ENCODE measurements at regions not wholly inside any gene's neighbourhood (a gene's known extent, or its start where the extent isn't known, plus 50 kb on each side); places are given as distances from the start of the nearest gene placed in this dataset.

DNA sequence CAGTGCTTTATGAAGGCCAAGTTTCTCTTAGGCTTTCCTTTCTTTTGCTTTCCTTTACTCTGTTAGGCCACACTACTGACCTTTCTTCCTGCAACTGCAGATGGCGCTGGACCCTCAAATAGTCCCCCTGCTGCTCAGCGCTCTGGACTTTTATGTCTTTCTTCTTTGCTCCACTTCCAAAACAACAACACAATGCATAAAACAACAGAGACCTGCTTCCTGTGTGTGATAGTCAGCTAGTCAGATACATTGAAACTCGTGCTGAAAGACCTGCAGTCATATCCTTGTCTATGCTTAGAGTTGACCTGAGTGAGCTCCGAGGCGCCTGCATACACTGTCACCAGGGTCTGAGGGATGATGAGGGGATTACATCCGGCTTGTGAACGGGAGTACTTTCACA, 108.9 kb upstream of the TEX13D start:
- ATAC-seq (ENCODE audit: low read depth) = peak; percentile 73
- Mint-ChIP-seq H3K27me3 (no peaks in the 10 kb centered on the region), H3K9me3 (no peaks in the 10 kb centered on the region), H3K4me3 (peak overlapping the region; percentile 25), H3K4me1 (peaks cover 29% of the 10 kb centered on the region), H3K36me3 (peaks cover 1% of the 10 kb centered on the region), H3K27ac (peak overlapping the region; percentile 66)
- DNase-seq = no peak
- POLR2A ChIA-PET = no interaction called here

DNA sequence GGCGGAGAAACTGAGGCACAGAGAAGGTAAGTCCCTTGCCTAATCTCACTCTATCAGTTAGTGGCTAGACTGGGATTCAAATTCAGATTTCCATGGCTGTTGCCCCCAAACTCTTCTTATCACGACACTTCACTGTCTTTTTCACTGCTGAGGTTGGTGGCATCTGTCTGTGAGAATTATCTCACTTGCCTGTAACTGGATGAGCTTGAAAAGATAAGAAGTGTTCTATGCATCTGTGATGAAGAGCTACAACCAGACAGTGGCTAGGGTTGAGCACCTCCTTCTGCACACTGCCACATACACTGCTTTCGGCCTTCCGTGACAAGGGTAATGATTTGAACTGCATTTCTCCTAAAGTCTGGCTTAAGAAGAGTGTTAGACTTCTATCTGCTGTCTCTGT, 107.9 kb upstream of the TEX13D start:
- Mint-ChIP-seq H3K9me3 (no peaks in the 10 kb centered on the region), H3K36me3 (peaks cover 1% of the 10 kb centered on the region), H3K4me3 (no peak overlapping the region), H3K27ac (no peak overlapping the region), H3K4me1 (peaks cover 19% of the 10 kb centered on the region), H3K27me3 (no peaks in the 10 kb centered on the region)
- POLR2A ChIA-PET = no interaction called here
- ATAC-seq (ENCODE audit: low read depth) (no peak), DNase-seq (no peak)

DNA sequence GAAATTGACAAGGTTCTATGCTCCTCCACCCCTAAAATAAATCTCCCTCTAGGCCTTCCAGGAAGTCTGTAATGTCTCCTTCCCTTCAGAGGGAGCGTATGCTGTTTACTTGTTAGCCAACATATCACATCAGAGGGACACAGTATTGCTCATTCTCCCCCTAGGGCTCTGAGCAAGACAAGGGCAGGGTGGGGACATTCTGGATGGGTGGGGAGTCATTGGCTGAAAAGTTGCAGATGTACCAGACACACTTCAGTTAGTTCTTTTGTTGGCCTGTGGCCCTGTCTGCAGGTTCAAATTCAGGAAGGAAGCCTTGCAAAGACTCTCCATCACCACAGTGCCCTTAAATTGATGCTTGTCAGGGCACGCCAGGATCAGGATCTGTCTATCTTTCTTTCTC, 106.3 kb upstream of the TEX13D start:
- H3K27ac Mint-ChIP-seq = no peak overlapping the region
- H3K4me3 Mint-ChIP-seq = no peak overlapping the region
- H3K27me3 Mint-ChIP-seq = no peaks in the 10 kb centered on the region
- POLR2A ChIA-PET = no interaction called here
- H3K9me3 Mint-ChIP-seq = no peaks in the 10 kb centered on the region
- H3K4me1 Mint-ChIP-seq = peaks cover 13% of the 10 kb centered on the region
- DNase-seq (no peak), ATAC-seq (ENCODE audit: low read depth) (peak; percentile 37)
- H3K36me3 Mint-ChIP-seq = peaks cover 1% of the 10 kb centered on the region

DNA sequence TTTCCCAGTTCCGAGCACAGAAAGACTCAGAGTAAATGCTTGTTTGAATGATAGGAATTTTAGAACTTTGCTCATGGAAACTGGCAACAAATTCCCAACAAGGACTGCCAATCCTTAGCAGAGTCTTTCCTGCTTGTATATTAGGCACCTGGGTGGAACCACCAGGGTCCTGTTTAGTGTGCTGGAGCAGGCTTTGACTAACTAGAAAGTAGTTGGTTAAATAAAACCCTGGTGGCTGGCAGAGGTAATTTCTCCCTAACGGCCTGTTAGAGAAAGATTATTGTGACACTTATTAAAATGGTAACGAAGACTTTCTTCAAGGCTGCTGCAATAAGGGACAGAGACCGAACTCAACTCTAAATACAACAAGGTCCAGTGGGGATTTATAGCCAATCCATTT, 103.6 kb upstream of the TEX13D start:
- no peak overlapping the region for H3K27ac Mint-ChIP-seq
- peaks cover 1% of the 10 kb centered on the region for H3K36me3 Mint-ChIP-seq
- POLR2A ChIA-PET = no interaction called here
- DNase-seq (no peak), ATAC-seq (ENCODE audit: low read depth) (no peak)
- H3K4me3 Mint-ChIP-seq = no peak overlapping the region
- H3K9me3 Mint-ChIP-seq = no peaks in the 10 kb centered on the region
- no peaks in the 10 kb centered on the region for H3K27me3 Mint-ChIP-seq
- H3K4me1 Mint-ChIP-seq = peaks cover 11% of the 10 kb centered on the region

DNA sequence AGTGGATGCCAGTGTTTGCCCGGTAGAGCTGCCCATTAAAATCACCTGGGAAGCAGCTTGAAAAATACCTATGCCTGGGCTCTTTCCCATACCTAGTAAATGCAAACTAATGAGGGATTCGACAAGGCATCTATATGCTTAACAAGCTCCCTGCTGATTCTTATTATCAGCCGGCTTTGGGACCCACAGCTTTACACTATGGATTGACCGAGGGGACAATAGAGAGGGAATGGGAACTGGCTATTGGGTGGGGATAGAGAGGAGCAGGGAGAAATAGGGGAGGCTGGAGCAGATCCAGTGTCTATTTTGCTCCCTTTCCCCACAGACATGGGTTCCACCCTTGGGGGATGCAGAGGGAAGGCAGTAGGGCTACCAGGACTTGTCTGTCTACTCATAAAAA, 103.1 kb upstream of the TEX13D start:
- DNase-seq = no peak
- POLR2A ChIA-PET = no interaction called here
- no peaks in the 10 kb centered on the region for H3K27me3 Mint-ChIP-seq
- ATAC-seq (ENCODE audit: low read depth) = no peak
- no peak overlapping the region for H3K4me3 Mint-ChIP-seq
- H3K36me3 Mint-ChIP-seq = peaks cover 1% of the 10 kb centered on the region
- H3K9me3 Mint-ChIP-seq = no peaks in the 10 kb centered on the region
- H3K27ac Mint-ChIP-seq = no peak overlapping the region
- H3K4me1 Mint-ChIP-seq = peaks cover 11% of the 10 kb centered on the region

DNA sequence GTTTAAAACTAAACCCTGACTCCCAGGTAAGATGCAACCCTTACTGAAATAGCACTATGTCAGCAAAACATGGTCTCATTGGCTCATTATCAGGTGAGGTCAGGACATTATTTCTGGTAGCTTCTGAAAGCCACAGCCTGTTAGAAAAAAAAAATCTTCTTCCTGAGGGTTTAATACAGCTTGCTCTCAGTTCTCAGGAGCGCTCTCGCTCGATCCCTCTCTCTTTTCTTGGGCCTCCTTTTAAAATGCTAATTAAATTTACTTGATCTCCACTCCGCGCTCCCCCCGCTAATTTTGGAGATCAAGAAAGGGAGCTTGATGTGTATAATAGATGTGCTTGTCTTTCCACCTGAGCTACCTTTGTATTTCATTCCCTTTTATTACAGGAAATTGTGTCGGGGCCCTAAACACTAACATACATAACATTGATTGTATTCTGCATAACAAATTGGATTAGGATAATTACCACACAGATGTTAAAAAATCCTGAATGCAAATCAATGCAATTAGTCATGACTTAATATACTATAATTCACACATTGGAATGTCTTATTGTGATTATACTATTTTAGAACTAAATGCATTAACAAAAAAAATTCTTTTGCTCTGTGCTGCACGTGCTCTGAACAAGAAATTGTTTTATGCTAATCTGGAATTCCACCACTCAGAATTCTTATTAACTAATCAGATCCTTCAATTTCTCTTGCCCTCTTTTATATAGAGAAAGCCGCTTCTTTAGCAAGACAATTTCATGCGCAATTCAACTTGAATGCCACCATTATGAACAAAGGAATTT, 101.6 kb upstream of the TEX13D start:
- POLR2A ChIA-PET = no interaction called here
- ATAC-seq (ENCODE audit: low read depth) (no peak), DNase-seq (no peak)
- Mint-ChIP-seq H3K4me1 (peaks cover 13% of the 10 kb centered on the region), H3K4me3 (no peak overlapping the region), H3K36me3 (peaks cover 3% of the 10 kb centered on the region), H3K9me3 (no peaks in the 10 kb centered on the region), H3K27me3 (no peaks in the 10 kb centered on the region), H3K27ac (no peak overlapping the region)

DNA sequence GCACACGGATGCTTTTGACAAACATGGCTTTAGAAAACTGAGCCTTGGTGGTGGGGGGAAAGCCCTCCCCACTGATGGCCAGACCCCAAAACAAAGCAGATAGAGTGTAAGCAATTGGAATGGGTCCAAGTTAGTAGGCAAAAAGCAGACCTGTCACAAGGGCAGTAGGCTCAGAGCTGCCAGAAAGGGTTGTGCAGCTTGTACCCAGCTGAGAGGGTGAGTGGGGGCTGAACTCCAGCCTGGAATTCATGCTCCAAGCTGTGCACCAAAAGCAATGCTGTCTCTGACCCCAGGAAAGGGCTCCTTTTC, 101.1 kb upstream of the TEX13D start:
- H3K9me3 Mint-ChIP-seq = no peaks in the 10 kb centered on the region
- peaks cover 3% of the 10 kb centered on the region for H3K36me3 Mint-ChIP-seq
- POLR2A ChIA-PET = no interaction called here
- no peak overlapping the region for H3K4me3 Mint-ChIP-seq
- DNase-seq = no peak
- no peak for ATAC-seq (ENCODE audit: low read depth)
- no peaks in the 10 kb centered on the region for H3K27me3 Mint-ChIP-seq
- no peak overlapping the region for H3K27ac Mint-ChIP-seq
- H3K4me1 Mint-ChIP-seq = peaks cover 12% of the 10 kb centered on the region

DNA sequence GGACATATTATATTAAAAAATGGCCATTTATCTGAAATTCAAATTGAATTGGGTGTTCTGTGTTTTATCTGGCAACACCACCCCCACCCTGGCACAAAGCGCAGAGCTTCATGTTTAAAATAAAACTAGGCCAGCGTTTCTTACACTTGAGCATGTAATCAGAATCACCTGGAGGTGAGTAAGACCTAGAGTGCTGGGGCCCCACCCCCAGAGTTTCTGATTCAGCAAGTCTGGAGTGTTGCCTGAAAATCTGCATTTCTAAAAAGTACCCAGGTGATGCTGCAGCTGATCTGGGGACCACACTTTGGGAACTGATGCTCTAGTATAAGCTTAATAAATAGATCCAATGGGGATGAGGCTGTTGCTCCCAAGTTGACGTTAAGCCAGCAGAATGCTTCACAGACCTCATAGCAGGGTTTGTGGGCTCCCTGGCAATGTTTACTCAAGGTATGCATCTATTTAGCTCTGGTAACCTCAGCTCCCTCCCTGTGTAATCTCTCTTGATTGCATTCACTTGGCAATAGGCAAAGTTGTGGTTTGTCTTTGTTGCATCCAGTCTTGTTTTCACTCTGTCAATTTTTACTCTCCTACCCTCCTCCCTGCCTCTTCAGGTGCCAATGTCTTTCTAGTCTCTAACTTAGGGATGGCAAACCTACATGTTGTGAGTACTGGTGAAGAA, 99.8 kb upstream of the TEX13D start:
- POLR2A ChIA-PET = no interaction called here
- no peak overlapping the region for H3K4me3 Mint-ChIP-seq
- no peak overlapping the region for H3K27ac Mint-ChIP-seq
- H3K4me1 Mint-ChIP-seq = peaks cover 11% of the 10 kb centered on the region
- H3K9me3 Mint-ChIP-seq = no peaks in the 10 kb centered on the region
- ATAC-seq (ENCODE audit: low read depth) = no peak
- DNase-seq = no peak
- H3K27me3 Mint-ChIP-seq = no peaks in the 10 kb centered on the region
- H3K36me3 Mint-ChIP-seq = peaks cover 4% of the 10 kb centered on the region

DNA sequence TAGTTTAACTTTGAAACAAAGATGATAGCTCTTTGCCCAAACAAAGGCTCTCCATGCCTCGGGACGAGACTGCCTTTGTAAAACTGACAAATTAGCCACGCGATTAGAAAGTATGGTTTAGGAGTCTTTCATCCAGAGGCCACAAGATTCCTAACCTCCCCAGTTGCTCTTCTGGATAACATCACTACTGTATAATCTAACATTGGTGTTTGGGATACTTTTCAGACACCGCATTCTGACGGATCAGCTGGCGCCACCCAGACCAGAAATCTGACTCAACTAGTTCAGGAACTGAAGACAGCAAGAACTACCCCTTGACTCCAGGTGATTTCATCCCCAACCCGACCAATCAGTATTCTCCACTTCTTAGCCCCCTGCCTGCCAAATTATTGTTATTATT, 98.1 kb upstream of the TEX13D start:
- Mint-ChIP-seq H3K36me3 (peaks cover 3% of the 10 kb centered on the region), H3K9me3 (no peaks in the 10 kb centered on the region), H3K27me3 (no peaks in the 10 kb centered on the region), H3K4me1 (peaks cover 20% of the 10 kb centered on the region), H3K4me3 (no peak overlapping the region), H3K27ac (no peak overlapping the region)
- POLR2A ChIA-PET = no interaction called here
- ATAC-seq (ENCODE audit: low read depth) = no peak
- DNase-seq = no peak

DNA sequence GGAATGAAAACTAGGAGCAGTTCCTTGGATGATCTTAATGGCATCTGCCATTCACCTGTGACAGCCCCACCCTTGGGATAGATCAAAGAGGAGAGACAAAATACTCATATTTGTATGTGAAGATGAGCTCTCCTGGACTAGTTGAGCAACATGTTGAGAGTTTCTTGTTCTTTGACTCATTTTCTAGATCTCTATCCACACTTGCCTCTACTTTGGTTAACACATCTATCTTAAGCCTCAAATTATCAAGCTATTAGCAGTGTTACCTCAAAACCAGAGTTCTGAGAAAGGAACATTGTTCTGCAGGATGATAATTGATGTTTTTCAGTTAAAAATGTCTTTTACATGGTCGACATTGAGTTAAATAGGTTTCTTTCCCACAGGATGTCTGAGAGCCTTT, 94.2 kb upstream of the TEX13D start:
- Mint-ChIP-seq H3K36me3 (peaks cover 3% of the 10 kb centered on the region), H3K4me1 (peaks cover 22% of the 10 kb centered on the region), H3K4me3 (no peak overlapping the region), H3K27ac (no peak overlapping the region), H3K9me3 (no peaks in the 10 kb centered on the region), H3K27me3 (no peaks in the 10 kb centered on the region)
- POLR2A ChIA-PET = interaction anchor here (2.8 kb wide), 1 partner anchor 109 kb away, joined by 14 read pairs; the partner anchor contains the start of gene SH2D1A
- ATAC-seq (ENCODE audit: low read depth) (no peak), DNase-seq (no peak)

DNA sequence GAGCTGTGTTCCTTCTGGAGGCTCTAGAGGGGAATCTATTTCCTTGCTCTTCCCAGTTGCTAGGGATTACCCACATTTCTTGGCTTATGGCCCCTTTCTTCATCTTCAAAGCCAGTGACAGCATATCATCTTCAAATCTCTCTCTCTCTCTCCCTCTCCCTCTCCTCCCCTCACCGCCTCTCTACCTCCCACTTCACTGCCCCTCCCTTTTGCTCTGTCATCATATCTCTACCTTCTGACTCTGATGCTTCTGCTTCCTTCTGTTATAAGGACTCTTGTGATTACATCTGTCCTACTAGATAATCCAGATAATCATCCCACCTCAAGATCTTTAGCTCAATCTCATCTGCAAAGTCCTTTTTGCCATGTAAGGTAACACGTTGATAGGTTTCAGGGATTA, 93.1 kb upstream of the TEX13D start:
- Mint-ChIP-seq H3K27ac (peak overlapping the region; percentile 64), H3K4me3 (peak overlapping the region; percentile 68), H3K4me1 (peaks cover 21% of the 10 kb centered on the region), H3K9me3 (no peaks in the 10 kb centered on the region), H3K36me3 (peaks cover 3% of the 10 kb centered on the region), H3K27me3 (no peaks in the 10 kb centered on the region)
- POLR2A ChIA-PET = interaction anchor here (2.8 kb wide), 1 partner anchor 108 kb away, joined by 14 read pairs; the partner anchor contains the start of gene SH2D1A
- ATAC-seq (ENCODE audit: low read depth) (peak; percentile 57), DNase-seq (no peak)

DNA sequence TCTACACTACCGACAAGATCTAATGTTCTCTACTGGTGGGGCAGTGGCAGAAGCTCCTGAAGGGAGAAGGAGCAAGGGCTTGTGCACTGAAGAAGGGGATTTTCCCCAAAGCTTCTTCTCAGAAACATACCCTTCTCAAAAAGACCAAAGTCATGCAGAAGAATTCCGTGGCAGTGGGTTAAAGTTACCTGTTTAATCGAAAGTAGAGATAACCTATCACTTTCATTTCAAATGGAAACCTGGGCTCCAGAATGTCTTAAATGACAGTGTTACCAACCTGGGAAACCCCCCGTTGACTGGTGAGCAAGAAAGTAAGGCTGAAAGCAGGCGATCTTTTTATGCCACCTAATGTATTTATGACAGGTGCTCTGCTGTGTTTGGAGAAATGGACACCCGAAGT, 92.5 kb upstream of the TEX13D start:
- H3K9me3 Mint-ChIP-seq = no peaks in the 10 kb centered on the region
- H3K4me1 Mint-ChIP-seq = peaks cover 21% of the 10 kb centered on the region
- peak overlapping the region; percentile 64 for H3K27ac Mint-ChIP-seq
- no peaks in the 10 kb centered on the region for H3K27me3 Mint-ChIP-seq
- peaks cover 3% of the 10 kb centered on the region for H3K36me3 Mint-ChIP-seq
- POLR2A ChIA-PET = interaction anchor here (2.8 kb wide), 1 partner anchor 107 kb away, joined by 14 read pairs; the partner anchor contains the start of gene SH2D1A
- DNase-seq (no peak), ATAC-seq (ENCODE audit: low read depth) (peak; percentile 80)
- peak overlapping the region; percentile 68 for H3K4me3 Mint-ChIP-seq

DNA sequence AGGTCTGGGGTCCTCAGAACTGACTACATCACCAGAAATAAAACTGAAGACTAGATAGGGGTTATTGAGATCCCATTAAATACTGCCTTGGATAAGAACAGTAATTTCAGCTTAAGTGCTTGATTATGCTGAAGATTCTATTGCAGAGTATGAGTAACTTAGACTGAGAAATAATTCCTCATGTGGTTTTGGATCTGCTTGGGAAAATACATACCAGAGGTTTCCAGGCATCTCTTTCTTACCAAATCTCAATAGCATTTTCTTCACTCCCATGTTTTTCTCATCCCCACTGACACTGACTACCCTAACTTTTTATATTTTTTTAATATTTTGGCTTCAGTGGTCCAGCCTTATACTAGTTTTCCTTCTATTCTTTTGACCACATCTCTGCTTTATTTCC, 92.0 kb upstream of the TEX13D start:
- H3K27ac Mint-ChIP-seq = peak overlapping the region; percentile 64
- H3K36me3 Mint-ChIP-seq = peaks cover 2% of the 10 kb centered on the region
- no peaks in the 10 kb centered on the region for H3K9me3 Mint-ChIP-seq
- peak overlapping the region; percentile 68 for H3K4me3 Mint-ChIP-seq
- no peaks in the 10 kb centered on the region for H3K27me3 Mint-ChIP-seq
- no peak for DNase-seq
- POLR2A ChIA-PET = interaction anchor here (2.8 kb wide), 1 partner anchor 107 kb away, joined by 14 read pairs; the partner anchor contains the start of gene SH2D1A
- ATAC-seq (ENCODE audit: low read depth) = no peak
- peaks cover 20% of the 10 kb centered on the region for H3K4me1 Mint-ChIP-seq

DNA sequence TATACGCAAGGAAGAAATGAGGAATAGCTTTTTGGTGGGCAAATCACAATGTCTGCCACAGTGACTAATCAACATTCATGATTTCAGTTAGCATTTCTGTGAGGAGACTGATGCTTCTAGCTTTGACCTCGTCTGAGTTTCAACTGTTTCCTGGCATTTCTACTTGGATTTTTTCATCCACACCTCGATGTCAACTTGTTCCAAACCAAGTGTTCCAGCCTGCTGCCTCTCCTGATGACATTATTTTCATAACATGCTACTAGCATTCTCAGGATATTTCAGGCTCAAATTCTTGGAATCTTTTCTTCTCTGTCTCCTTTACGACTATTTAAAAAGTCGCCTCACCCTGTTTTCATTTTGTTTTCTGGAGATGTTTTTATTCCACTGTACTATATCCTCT, 90.3 kb upstream of the TEX13D start:
- H3K9me3 Mint-ChIP-seq = no peaks in the 10 kb centered on the region
- POLR2A ChIA-PET = no interaction called here
- DNase-seq (no peak), ATAC-seq (ENCODE audit: low read depth) (no peak)
- H3K27ac Mint-ChIP-seq = no peak overlapping the region
- no peaks in the 10 kb centered on the region for H3K27me3 Mint-ChIP-seq
- H3K4me3 Mint-ChIP-seq = no peak overlapping the region
- no peaks in the 10 kb centered on the region for H3K36me3 Mint-ChIP-seq
- peaks cover 17% of the 10 kb centered on the region for H3K4me1 Mint-ChIP-seq

Measured in activated naive CD8-positive, alpha-beta T cell treated with anti-CD3 and anti-CD28 coated beads, Interleukin-2, amount 10 ng/mL, durations not matched to agents 7 days and 5 days (primary cell).